ENCODE measurements at regions not wholly inside any gene's neighbourhood (a gene's known extent, or its start where the extent isn't known, plus 50 kb on each side); places are given as distances from the start of the nearest gene placed in this dataset.
A peak's percentile ranks its signal among the peaks of the same experiment; 100 is the strongest.

- H3K9me3 ChIP-seq (ENCODE audit: severe bottlenecking), result no peaks in the 10 kb centered on the region
- H3K27me3 ChIP-seq (ENCODE audit: insufficient read depth, poor library complexity, severe bottlenecking), result peaks cover 25% of the 10 kb centered on the region
- no peaks in the 10 kb centered on the region for H3K36me3 ChIP-seq (ENCODE audit: low read depth)
- ATAC-seq (ENCODE audit: low read depth) (no peak), DNase-seq (ENCODE audit: low spot score) (peak; percentile 19)
- H3K4me3 ChIP-seq (ENCODE audit: severe bottlenecking), result no peak overlapping the region
- TF ChIP-seq, protein P1, sequence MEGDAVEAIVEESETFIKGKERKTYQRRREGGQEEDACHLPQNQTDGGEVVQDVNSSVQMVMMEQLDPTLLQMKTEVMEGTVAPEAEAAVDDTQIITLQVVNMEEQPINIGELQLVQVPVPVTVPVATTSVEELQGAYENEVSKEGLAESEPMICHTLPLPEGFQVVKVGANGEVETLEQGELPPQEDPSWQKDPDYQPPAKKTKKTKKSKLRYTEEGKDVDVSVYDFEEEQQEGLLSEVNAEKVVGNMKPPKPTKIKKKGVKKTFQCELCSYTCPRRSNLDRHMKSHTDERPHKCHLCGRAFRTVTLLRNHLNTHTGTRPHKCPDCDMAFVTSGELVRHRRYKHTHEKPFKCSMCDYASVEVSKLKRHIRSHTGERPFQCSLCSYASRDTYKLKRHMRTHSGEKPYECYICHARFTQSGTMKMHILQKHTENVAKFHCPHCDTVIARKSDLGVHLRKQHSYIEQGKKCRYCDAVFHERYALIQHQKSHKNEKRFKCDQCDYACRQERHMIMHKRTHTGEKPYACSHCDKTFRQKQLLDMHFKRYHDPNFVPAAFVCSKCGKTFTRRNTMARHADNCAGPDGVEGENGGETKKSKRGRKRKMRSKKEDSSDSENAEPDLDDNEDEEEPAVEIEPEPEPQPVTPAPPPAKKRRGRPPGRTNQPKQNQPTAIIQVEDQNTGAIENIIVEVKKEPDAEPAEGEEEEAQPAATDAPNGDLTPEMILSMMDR (IDR thresholded peaks at IDR 0.05; ENCODE audit: poor library complexity, severe bottlenecking), result no peak
- H3K4me1 ChIP-seq (ENCODE audit: insufficient read depth, poor library complexity, severe bottlenecking), result no peaks in the 10 kb centered on the region
- H3K27ac ChIP-seq (ENCODE audit: poor library complexity, severe bottlenecking), result no peak overlapping the region
Measured at GRCh38 chr2:239765911-239766310, 259.2 kb downstream of the NDUFA10 start.

DNA sequence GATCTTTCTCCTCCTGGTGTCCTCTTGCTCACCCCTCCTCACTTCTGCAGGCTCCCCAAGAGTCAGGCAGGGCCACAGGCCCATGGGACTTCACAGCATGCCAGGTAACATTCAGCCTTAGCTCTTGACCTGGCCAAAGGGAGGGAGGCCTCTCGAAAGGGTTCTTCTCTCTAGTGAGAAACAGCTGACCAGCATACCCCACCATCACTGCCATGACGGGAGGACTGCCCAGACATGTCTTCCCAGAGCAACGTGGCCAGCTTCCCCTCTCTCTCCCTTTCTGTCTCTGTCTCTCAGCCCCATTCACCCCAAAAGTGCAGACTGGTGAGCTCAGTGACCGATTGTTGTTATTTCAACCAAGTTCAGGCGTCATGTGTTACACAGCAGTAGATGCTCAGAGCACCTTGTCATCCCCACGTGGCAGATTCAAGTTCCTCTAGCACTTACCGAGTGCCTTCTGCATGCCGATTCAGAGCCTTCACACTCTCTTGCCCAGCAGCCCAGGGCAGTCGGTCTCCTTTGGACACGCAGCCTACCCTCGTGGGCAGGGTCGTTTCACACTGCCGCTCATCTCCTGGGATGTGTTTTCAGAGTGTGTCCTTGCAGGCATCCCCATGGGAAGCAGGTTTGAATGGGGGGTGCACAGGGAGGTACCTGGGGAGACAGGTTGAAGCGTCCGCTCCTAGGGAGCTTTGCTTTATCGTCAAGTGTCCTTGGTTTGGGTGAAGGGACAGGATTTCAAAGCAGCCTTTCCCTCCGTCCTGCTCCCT lies 259.9 kb downstream of the NDUFA10 start:
- Histone ChIP-seq H3K4me1 (ENCODE audit: insufficient read depth, poor library complexity, severe bottlenecking) (no peaks in the 10 kb centered on the region), H3K27ac (ENCODE audit: poor library complexity, severe bottlenecking) (no peak overlapping the region), H3K4me3 (ENCODE audit: severe bottlenecking) (no peak overlapping the region), H3K27me3 (ENCODE audit: insufficient read depth, poor library complexity, severe bottlenecking) (peaks cover 30% of the 10 kb centered on the region), H3K9me3 (ENCODE audit: severe bottlenecking) (no peaks in the 10 kb centered on the region), H3K36me3 (ENCODE audit: low read depth) (no peaks in the 10 kb centered on the region)
- TF ChIP-seq, protein P1 (IDR thresholded peaks at IDR 0.05; ENCODE audit: poor library complexity, severe bottlenecking), result no peak
- no peak for ATAC-seq (ENCODE audit: low read depth)
- peak; percentile 19 for DNase-seq (ENCODE audit: low spot score)

DNA sequence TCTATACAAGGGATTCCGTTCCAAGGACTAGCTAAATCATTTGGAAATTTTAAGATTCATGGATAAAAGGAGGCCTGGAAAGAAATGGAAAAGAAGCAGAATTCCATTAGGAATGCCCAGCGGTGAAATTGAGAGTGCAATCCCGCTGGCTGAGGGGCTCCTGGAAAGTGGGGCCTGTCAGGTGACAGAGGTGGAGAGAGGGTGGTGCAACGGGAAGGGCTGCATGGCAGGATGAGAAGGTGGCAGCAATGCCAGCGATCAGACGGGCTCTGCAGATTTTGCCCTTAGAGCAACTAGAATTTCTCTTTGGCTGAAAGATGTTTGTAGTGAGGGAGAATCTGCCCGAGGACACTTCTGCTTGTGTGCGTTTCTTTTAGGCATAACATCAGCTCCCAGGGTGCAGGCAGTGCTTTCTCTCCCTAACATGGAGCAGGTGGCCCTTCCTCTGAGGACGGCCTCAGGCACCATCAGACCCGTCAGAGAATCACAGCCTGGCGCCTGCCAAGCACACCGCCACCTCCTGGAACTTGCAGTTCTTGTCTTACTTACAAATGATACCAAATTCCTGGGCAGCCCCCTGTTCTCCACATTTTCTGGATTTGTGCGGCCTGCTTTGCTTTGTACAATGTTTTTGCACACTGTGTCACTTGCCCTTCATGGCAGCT lies 261.6 kb downstream of the NDUFA10 start:
- ATAC-seq (ENCODE audit: low read depth), result no peak
- peak; percentile 40 for DNase-seq (ENCODE audit: low spot score)
- H3K27me3 ChIP-seq (ENCODE audit: insufficient read depth, poor library complexity, severe bottlenecking), result peaks cover 39% of the 10 kb centered on the region
- no peak overlapping the region for H3K27ac ChIP-seq (ENCODE audit: poor library complexity, severe bottlenecking)
- H3K4me1 ChIP-seq (ENCODE audit: insufficient read depth, poor library complexity, severe bottlenecking), result no peaks in the 10 kb centered on the region
- no peak overlapping the region for H3K4me3 ChIP-seq (ENCODE audit: severe bottlenecking)
- no peaks in the 10 kb centered on the region for H3K36me3 ChIP-seq (ENCODE audit: low read depth)
- no peaks in the 10 kb centered on the region for H3K9me3 ChIP-seq (ENCODE audit: severe bottlenecking)
- TF ChIP-seq, protein P1 (IDR thresholded peaks at IDR 0.05; ENCODE audit: poor library complexity, severe bottlenecking), result no peak

DNA sequence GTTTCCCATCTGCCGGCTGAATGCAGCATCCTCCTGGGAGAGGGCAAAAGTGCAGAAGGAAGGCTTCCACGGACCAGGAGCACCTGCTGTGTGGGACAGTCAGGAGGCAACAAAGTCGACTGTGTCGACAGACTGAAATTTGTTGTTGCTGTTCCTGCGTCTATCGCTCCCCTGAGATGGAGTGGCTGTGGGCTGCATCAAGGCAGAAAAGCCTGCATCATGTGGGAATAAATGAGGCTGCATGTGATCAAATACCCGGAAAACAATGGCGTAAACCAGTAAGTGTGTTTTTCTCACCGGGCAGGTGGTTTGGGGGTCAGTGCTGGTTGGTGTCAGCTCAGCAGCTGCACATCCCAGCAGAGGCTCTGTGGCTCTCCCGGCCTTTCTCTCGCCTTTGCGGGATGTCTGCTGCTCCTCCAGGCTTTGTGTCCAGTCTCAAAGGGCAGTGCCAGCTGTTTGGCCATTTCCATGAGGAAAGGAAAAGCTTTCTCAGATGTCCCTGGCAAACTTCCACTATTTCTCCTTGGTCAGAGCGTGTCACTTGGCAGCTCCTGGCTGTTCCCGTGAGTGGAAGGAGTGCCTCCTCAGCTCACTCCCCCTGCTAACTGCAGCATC lies 262.4 kb downstream of the NDUFA10 start:
- peaks cover 39% of the 10 kb centered on the region for H3K27me3 ChIP-seq (ENCODE audit: insufficient read depth, poor library complexity, severe bottlenecking)
- H3K36me3 ChIP-seq (ENCODE audit: low read depth), result no peaks in the 10 kb centered on the region
- TF ChIP-seq, protein P1 (IDR thresholded peaks at IDR 0.05; ENCODE audit: poor library complexity, severe bottlenecking), result no peak
- ATAC-seq (ENCODE audit: low read depth), result no peak
- no peak overlapping the region for H3K4me3 ChIP-seq (ENCODE audit: severe bottlenecking)
- peaks cover 5% of the 10 kb centered on the region for H3K4me1 ChIP-seq (ENCODE audit: insufficient read depth, poor library complexity, severe bottlenecking)
- no peak overlapping the region for H3K27ac ChIP-seq (ENCODE audit: poor library complexity, severe bottlenecking)
- no peaks in the 10 kb centered on the region for H3K9me3 ChIP-seq (ENCODE audit: severe bottlenecking)
- DNase-seq (ENCODE audit: low spot score), result peak; percentile 17
